B cell (primary cell): ENCODE measurements at regions not wholly inside any gene's neighbourhood (a gene's known extent, or its start where the extent isn't known, plus 50 kb on each side); places are given as distances from the start of the nearest gene placed in this dataset.

Source experiments
- ATAC-seq: fragments of 200-7000 bp; cut with Tn5 transposase; one replicate; pipeline ENCODE4 v1.10.0; 2021; ENCODE audit warnings: low read depth, mild to moderate bottlenecking, moderate number of reproducible peaks, moderate library complexity
- CTCF ChIA-PET: fragments of 350-600 bp; sonication (Branson Sonifier 250); formaldehyde crosslinking; loops from one replicate; lab custom pipeline; 2021; ENCODE audit warnings: antibody characterized with exemption, inconsistent platforms; lab: Charles Lee
- POLR2A ChIA-PET: fragments of 350-600 bp; sonication (Branson Sonifier 250); formaldehyde crosslinking; loops from one replicate; lab custom pipeline; 2021; ENCODE audit warnings: antibody characterized with exemption; lab: Charles Lee
- DNase-seq: peaks from one replicate; pipeline ENCODE4 v3.0.0; 2013
- H2AFZ ChIP-seq: 2 replicates; pipeline ENCODE4 v1.6.1; 2012; ENCODE audit warnings: mild to moderate bottlenecking, low read depth, low read length; ENCODE audit not compliant: insufficient read depth, poor library complexity, severe bottlenecking
- H3K27ac ChIP-seq, 2 donors: 1 replicate in 1 of 2; 2 replicates in 1 of 2; pipeline ENCODE4 v1.5.1; 2012 to 2013; ENCODE audit warnings: low read length in 2 of 2, mild to moderate bottlenecking in 2 of 2, moderate library complexity in 1 of 2
- H3K27me3 ChIP-seq, 4 experiments: fragments of 200-600 bp in 1 of 4; sonication (generic) in 1 of 4; replicated peaks in 1 of 4; 1 replicate in 2 of 4; 2 replicates in 2 of 4; pipeline versions ENCODE4 v1.6.1 to v1.7.0; 2013 to 2016; ENCODE audit warnings: low read length in 3 of 4, mild to moderate bottlenecking in 2 of 4, mixed read lengths in 1 of 4, moderate library complexity in 1 of 4; ENCODE audit not compliant: insufficient read depth in 4 of 4, control insufficient read depth in 3 of 4; ENCODE audit errors: control extremely low read depth in 1 of 4
- H3K36me3 ChIP-seq, 2 experiments: replicated peaks in 1 of 2; 1 replicate in 1 of 2; 2 replicates in 1 of 2; pipeline versions ENCODE4 v1.6.1 to v1.7.1; 2013; ENCODE audit warnings: low read length in 1 of 2; ENCODE audit not compliant: insufficient read depth in 2 of 2, control insufficient read depth in 1 of 2; ENCODE audit errors: control extremely low read depth in 1 of 2, extremely low read depth in 1 of 2
- H3K4me1 ChIP-seq, 2 donors: fragments of 200-600 bp in 1 of 2; sonication (generic) in 1 of 2; 1 replicate in 1 of 2; 2 replicates in 1 of 2; pipeline versions ENCODE4 v1.5.1 to v1.6.1; 2013 to 2017; ENCODE audit warnings: low read length in 2 of 2; ENCODE audit not compliant: control insufficient read depth in 2 of 2, insufficient read depth in 2 of 2
- H3K4me2 ChIP-seq: replicated peaks from 2 replicates; pipeline ENCODE3; 2012; ENCODE audit warnings: mild to moderate bottlenecking, low read depth, low read length; ENCODE audit not compliant: poor library complexity, severe bottlenecking
- H3K4me3 ChIP-seq, 5 experiments: fragments of 200-600 bp in 1 of 5; sonication (generic) in 1 of 5; 1 replicate in 3 of 5; 2 replicates in 2 of 5; pipeline versions ENCODE4 v1.5.1 to v1.7.0; 2011 to 2016; ENCODE audit warnings: low read length in 4 of 5, mild to moderate bottlenecking in 4 of 5, low read depth in 2 of 5, control low read depth in 1 of 5, moderate library complexity in 1 of 5; ENCODE audit not compliant: insufficient read depth in 1 of 5; ENCODE audit errors: control extremely low read depth in 1 of 5, extremely low read depth in 1 of 5
- H3K79me2 ChIP-seq: fragments of 200-600 bp; sonication (generic); one replicate; pipeline ENCODE4 v1.6.0; 2016; ENCODE audit warnings: low read length; ENCODE audit not compliant: control insufficient read depth, insufficient read depth
- H3K9ac ChIP-seq: fragments of 200-600 bp; sonication (generic); 2 replicates; pipeline ENCODE4 v1.6.1; 2017; ENCODE audit warnings: mild to moderate bottlenecking, low read length, moderate library complexity
- H3K9me3 ChIP-seq, 3 donors: one replicate each; pipeline versions ENCODE4 v1.6.1 to v1.7.1; 2013; ENCODE audit warnings: low read length in 2 of 3; ENCODE audit not compliant: control insufficient read depth in 2 of 3, insufficient read depth in 1 of 3; ENCODE audit errors: control extremely low read depth in 1 of 3
- H4K20me1 ChIP-seq: 2 replicates; pipeline ENCODE4 v1.6.0; 2012; ENCODE audit warnings: mild to moderate bottlenecking, low read length; ENCODE audit not compliant: insufficient read depth, control insufficient read depth, poor library complexity, severe bottlenecking
- H3K27ac Mint-ChIP-seq: one replicate; pipeline ENCODE4 v1.8.0; 2021; ENCODE audit warnings: mixed read lengths
- H3K27me3 Mint-ChIP-seq: one replicate; pipeline ENCODE4 v1.8.0; 2021; ENCODE audit warnings: mixed read lengths
- H3K4me1 Mint-ChIP-seq: one replicate; pipeline ENCODE4 v1.8.0; 2021; ENCODE audit warnings: mixed read lengths
- H3K4me3 Mint-ChIP-seq: one replicate; pipeline ENCODE4 v1.8.0; 2021; ENCODE audit warnings: mixed read lengths
- H3K9me3 Mint-ChIP-seq: one replicate; pipeline ENCODE4 v1.8.0; 2022; ENCODE audit warnings: mixed read lengths; ENCODE audit not compliant: insufficient read depth
- EZH2 ChIP-seq: IDR thresholded peaks from 2 replicates; pipeline ENCODE4 v1.6.1; 2012; ENCODE audit warnings: borderline replicate concordance, low read depth, mild to moderate bottlenecking, moderate library complexity, low read length; ENCODE audit not compliant: insufficient read depth, poor library complexity, severe bottlenecking
- WGBS: methylation state at CpG from one replicate; pipeline ENCODE4 v1.1.5; 2013; ENCODE audit warnings: missing lambda C conversion rate; ENCODE audit not compliant: insufficient coverage; 5-methylcytosine and 5-hydroxymethylcytosine counted together
- intact Hi-C: fragments of 100-400 bp; cut with micrococcal nuclease; formaldehyde crosslinking; loops from one replicate; pipeline ENCODE4 v1.10.0; 2022
- TF ChIP-seq, protein P1 (sequence below): fragments of 200-600 bp; IDR thresholded peaks from one replicate; pipeline ENCODE4 v1.8.0; 2022; ENCODE audit warnings: antibody characterized with exemption, mild to moderate bottlenecking

DNA sequence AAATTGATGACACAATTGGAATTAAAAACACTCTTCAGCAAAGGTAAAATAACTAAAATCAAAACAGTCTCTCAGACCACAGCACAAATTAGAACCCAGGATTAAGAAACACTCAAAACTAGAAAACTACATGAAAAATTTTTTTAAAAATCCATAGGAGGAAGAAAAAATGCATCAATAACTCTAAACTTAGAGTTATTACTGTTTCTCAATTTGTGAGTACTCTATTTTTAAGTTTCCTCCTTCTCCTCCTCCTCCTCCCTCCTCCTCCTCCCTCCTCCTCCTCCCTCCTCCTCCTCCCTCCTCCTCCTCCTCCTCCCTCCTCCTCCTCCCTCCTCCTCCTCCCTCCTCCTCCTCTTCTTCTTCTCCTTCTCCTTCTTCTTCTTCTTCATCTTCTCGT is 1395.7 kb downstream of the STIM2 start:
- H3K9me3 Mint-ChIP-seq: no peaks in the 10 kb centered on the region
- intact Hi-C loops: no loop called here
- H3K27ac Mint-ChIP-seq: no peak overlapping the region
- Histone ChIP-seq H3K79me2 (no peaks in the 10 kb centered on the region), H3K9me3 (peaks cover 0 to 7% (median 0%) of the 10 kb centered on the region in 3 donors), H4K20me1 (no peaks in the 10 kb centered on the region), H3K4me1 (no peaks in the 10 kb centered on the region), H3K4me3 (no peak overlapping the region), H3K27me3 (no peaks in the 10 kb centered on the region), H3K9ac (no peak overlapping the region), H3K4me2 (no peak overlapping the region), H2AFZ (no peak overlapping the region), H3K27ac (no peak overlapping the region), H3K36me3 (no peaks in the 10 kb centered on the region)
- H3K27me3 Mint-ChIP-seq: no peaks in the 10 kb centered on the region
- CTCF ChIA-PET: no interaction called here
- no CpG with 5 or more reads among the region's 1 CpG for WGBS
- ATAC-seq: no peak
- no peaks in the 10 kb centered on the region for H3K4me1 Mint-ChIP-seq
- H3K4me3 Mint-ChIP-seq: no peak overlapping the region
- DNase-seq: no peak
- TF ChIP-seq, protein P1, sequence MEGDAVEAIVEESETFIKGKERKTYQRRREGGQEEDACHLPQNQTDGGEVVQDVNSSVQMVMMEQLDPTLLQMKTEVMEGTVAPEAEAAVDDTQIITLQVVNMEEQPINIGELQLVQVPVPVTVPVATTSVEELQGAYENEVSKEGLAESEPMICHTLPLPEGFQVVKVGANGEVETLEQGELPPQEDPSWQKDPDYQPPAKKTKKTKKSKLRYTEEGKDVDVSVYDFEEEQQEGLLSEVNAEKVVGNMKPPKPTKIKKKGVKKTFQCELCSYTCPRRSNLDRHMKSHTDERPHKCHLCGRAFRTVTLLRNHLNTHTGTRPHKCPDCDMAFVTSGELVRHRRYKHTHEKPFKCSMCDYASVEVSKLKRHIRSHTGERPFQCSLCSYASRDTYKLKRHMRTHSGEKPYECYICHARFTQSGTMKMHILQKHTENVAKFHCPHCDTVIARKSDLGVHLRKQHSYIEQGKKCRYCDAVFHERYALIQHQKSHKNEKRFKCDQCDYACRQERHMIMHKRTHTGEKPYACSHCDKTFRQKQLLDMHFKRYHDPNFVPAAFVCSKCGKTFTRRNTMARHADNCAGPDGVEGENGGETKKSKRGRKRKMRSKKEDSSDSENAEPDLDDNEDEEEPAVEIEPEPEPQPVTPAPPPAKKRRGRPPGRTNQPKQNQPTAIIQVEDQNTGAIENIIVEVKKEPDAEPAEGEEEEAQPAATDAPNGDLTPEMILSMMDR: no peak
- POLR2A ChIA-PET: no interaction called here

DNA sequence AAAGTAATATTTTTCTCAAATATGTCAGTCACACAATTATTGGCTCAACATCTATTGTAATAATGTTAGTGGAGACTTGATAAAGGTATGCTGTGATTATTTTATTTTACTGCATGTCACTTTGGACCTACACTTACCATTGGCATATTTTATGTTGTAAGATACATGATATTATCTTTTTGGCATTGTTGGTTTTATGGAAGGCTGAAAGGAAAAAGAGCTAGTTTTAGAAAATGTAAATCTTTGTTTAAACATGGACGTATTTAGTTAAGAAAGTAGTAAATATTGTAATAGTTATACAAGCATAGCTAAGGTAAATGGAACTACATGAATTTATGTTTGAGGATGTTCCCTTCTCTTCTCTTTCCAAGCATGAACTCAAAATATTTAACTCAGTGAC is 1399.3 kb downstream of the STIM2 start:
- H3K4me1 ChIP-seq: no peaks in the 10 kb centered on the region
- ChIA-PET CTCF (no interaction called here), POLR2A (no interaction called here)
- DNase-seq: no peak
- Mint-ChIP-seq H3K4me1 (no peaks in the 10 kb centered on the region), H3K27ac (no peak overlapping the region), H3K27me3 (no peaks in the 10 kb centered on the region), H3K9me3 (no peaks in the 10 kb centered on the region), H3K4me3 (no peak overlapping the region)
- H3K9me3 ChIP-seq: no peaks in the 10 kb centered on the region
- intact Hi-C loops: no loop called here
- ATAC-seq: no peak
- TF ChIP-seq, protein P1: no peak
- no peak for TF ChIP-seq EZH2
- H3K27me3 ChIP-seq: no peaks in the 10 kb centered on the region
- H3K27ac ChIP-seq: no peak overlapping the region
- no peak overlapping the region for H2AFZ ChIP-seq
- H3K9ac ChIP-seq: no peak overlapping the region
- no peaks in the 10 kb centered on the region for H3K36me3 ChIP-seq
- H3K79me2 ChIP-seq: no peaks in the 10 kb centered on the region
- WGBS: no CpG with 5 or more reads among the region's 1 CpG
- no peaks in the 10 kb centered on the region for H4K20me1 ChIP-seq
- no peak overlapping the region for H3K4me3 ChIP-seq
- no peak overlapping the region for H3K4me2 ChIP-seq
